SK-N-SH treated with all-trans-retinoic acid at 6 μM for 48 hours (cell line): ENCODE measurements at regions not wholly inside any gene's neighbourhood (a gene's known extent, or its start where the extent isn't known, plus 50 kb on each side); places are given as distances from the start of the nearest gene placed in this dataset.

ENCODE experiments used
- ARNTL ChIP-seq: fragments of 450-650 bp; formaldehyde crosslinking; IDR thresholded peaks from 2 replicates; pipeline ENCODE4 v1.5.0; 2020; ENCODE audit warnings: low read depth, mild to moderate bottlenecking, moderate library complexity, borderline replicate concordance
- BACH2 ChIP-seq: fragments of 250-450 bp; sonication (Bioruptor Pico); IDR thresholded peaks from 2 replicates; pipeline ENCODE4 v1.9.0; 2021; ENCODE audit warnings: mild to moderate bottlenecking, borderline replicate concordance
- CSDC2 ChIP-seq: fragments of 250-450 bp; sonication (Bioruptor Pico); IDR thresholded peaks from 2 replicates; pipeline ENCODE4 v1.5.0; 2020; ENCODE audit warnings: mild to moderate bottlenecking, moderate library complexity
- GLIS3 ChIP-seq: fragments of 250-450 bp; sonication (Bioruptor Pico); IDR thresholded peaks from 2 replicates; pipeline ENCODE4 v1.5.0; 2020; ENCODE audit warnings: mild to moderate bottlenecking, moderate library complexity
- ISL1 ChIP-seq: fragments of 250-450 bp; sonication (Bioruptor Pico); IDR thresholded peaks from 2 replicates; pipeline ENCODE4 v2.1.2; 2022; ENCODE audit warnings: mild to moderate bottlenecking, moderate library complexity
- RARB ChIP-seq: fragments of 250-450 bp; sonication (Bioruptor Pico); IDR thresholded peaks from 2 replicates; pipeline ENCODE4 v1.8.0; 2021; ENCODE audit warnings: mild to moderate bottlenecking, moderate library complexity
- TCF4 ChIP-seq: fragments of 250-450 bp; sonication (Bioruptor Pico); IDR thresholded peaks from 2 replicates; pipeline ENCODE4 v1.8.0; 2021; ENCODE audit warnings: mild to moderate bottlenecking, moderate library complexity, borderline replicate concordance
- TOX ChIP-seq: fragments of 250-450 bp; sonication (Bioruptor Pico); IDR thresholded peaks from 2 replicates; pipeline ENCODE4 v1.8.0; 2021; ENCODE audit warnings: mild to moderate bottlenecking, moderate library complexity, borderline replicate concordance
- ZC3H10 ChIP-seq: fragments of 250-450 bp; sonication (Bioruptor Pico); IDR thresholded peaks from 2 replicates; pipeline ENCODE4 v1.5.1; 2021; ENCODE audit warnings: mild to moderate bottlenecking, moderate library complexity
- ZFP3 ChIP-seq: fragments of 250-450 bp; sonication (Bioruptor Pico); IDR thresholded peaks from 2 replicates; pipeline ENCODE4 v1.5.0; 2020; ENCODE audit warnings: mild to moderate bottlenecking, moderate library complexity
- ZFP30 ChIP-seq: fragments of 450-650 bp; formaldehyde crosslinking; IDR thresholded peaks from 2 replicates; pipeline ENCODE4 v1.5.0; 2022; ENCODE audit warnings: mild to moderate bottlenecking, moderate library complexity
- ZNF565 ChIP-seq: fragments of 450-650 bp; formaldehyde crosslinking; conservative IDR thresholded peaks from 2 replicates; pipeline ENCODE4 v1.5.0; 2020; ENCODE audit warnings: low read depth, mild to moderate bottlenecking, moderate library complexity
- ZNF8 ChIP-seq: fragments of 450-650 bp; formaldehyde crosslinking; IDR thresholded peaks from 2 replicates; pipeline ENCODE4 v1.5.0; 2020; ENCODE audit warnings: mild to moderate bottlenecking, moderate library complexity
- TF ChIP-seq, protein P1 (sequence below): fragments of 250-450 bp; sonication (Bioruptor Pico); IDR thresholded peaks from 2 replicates; pipeline ENCODE4 v1.8.0; 2020; ENCODE audit warnings: mild to moderate bottlenecking, moderate library complexity, borderline replicate concordance

DNA sequence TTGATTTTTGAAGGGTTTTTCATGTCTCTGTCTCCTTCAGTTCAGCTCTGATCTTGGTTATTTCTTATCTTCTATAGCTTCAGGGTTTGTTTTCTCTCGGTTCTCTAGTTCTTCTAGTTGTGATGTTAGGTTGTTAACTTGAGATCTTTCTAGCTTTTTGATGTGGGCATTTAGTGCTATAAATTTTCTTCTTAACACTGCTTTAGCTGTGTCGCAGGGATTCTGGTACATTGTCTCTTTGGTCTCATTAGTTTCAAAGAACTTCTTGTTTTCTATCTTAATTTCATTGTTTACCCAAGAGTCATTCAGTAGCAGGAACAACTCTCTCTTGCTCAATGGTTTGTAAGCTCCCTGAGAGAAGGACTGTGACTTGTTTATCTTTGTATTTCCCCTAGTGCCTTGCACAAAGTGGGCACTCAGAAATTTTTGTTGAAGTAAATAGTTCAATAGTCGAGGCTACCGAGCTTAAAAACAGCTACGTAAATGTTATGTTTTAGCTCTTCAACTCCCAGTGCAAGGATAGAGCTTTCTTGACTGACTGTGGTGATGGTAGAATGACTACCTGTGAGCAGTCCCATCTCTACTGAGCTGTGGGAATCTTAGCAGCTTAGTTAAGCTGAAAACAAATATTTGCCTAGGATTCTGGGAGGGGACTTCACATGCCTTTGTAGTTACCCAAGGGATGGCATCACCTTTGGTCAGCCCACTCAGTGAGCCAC, 225.8 kb upstream of the ELL2 start:
- TF ChIP-seq, protein P1, sequence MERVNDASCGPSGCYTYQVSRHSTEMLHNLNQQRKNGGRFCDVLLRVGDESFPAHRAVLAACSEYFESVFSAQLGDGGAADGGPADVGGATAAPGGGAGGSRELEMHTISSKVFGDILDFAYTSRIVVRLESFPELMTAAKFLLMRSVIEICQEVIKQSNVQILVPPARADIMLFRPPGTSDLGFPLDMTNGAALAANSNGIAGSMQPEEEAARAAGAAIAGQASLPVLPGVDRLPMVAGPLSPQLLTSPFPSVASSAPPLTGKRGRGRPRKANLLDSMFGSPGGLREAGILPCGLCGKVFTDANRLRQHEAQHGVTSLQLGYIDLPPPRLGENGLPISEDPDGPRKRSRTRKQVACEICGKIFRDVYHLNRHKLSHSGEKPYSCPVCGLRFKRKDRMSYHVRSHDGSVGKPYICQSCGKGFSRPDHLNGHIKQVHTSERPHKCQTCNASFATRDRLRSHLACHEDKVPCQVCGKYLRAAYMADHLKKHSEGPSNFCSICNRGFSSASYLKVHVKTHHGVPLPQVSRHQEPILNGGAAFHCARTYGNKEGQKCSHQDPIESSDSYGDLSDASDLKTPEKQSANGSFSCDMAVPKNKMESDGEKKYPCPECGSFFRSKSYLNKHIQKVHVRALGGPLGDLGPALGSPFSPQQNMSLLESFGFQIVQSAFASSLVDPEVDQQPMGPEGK (CRISPR knock-in tag): no peak
- TF ChIP-seq ZNF8: no peak
- no peak for TF ChIP-seq ISL1
- TF ChIP-seq TOX (CRISPR knock-in tag): no peak
- no peak for TF ChIP-seq TCF4 (CRISPR knock-in tag)
- TF ChIP-seq RARB: no peak
- TF ChIP-seq ZNF565 (CRISPR knock-in tag): no peak
- TF ChIP-seq ARNTL: no peak
- no peak for TF ChIP-seq CSDC2 (CRISPR knock-in tag)
- TF ChIP-seq ZFP3 (CRISPR knock-in tag): no peak
- TF ChIP-seq ZFP30 (CRISPR knock-in tag): no peak
- TF ChIP-seq ZC3H10 (CRISPR knock-in tag): no peak
- TF ChIP-seq BACH2 (CRISPR knock-in tag): no peak
- no peak for TF ChIP-seq GLIS3 (CRISPR knock-in tag)
